ENCODE measurements at regions not wholly inside any gene's neighbourhood (a gene's known extent, or its start where the extent isn't known, plus 50 kb on each side); places are given as distances from the start of the nearest gene placed in this dataset.

- TF ChIP-seq, protein P1, sequence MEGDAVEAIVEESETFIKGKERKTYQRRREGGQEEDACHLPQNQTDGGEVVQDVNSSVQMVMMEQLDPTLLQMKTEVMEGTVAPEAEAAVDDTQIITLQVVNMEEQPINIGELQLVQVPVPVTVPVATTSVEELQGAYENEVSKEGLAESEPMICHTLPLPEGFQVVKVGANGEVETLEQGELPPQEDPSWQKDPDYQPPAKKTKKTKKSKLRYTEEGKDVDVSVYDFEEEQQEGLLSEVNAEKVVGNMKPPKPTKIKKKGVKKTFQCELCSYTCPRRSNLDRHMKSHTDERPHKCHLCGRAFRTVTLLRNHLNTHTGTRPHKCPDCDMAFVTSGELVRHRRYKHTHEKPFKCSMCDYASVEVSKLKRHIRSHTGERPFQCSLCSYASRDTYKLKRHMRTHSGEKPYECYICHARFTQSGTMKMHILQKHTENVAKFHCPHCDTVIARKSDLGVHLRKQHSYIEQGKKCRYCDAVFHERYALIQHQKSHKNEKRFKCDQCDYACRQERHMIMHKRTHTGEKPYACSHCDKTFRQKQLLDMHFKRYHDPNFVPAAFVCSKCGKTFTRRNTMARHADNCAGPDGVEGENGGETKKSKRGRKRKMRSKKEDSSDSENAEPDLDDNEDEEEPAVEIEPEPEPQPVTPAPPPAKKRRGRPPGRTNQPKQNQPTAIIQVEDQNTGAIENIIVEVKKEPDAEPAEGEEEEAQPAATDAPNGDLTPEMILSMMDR (IDR thresholded peaks at IDR 0.05; ENCODE audit: unreplicated experiment) = no peak
- no peak for DNase-seq
- Mint-ChIP-seq H3K4me1 (ENCODE audit: low read depth, unreplicated experiment) (no peaks in the 10 kb centered on the region), H3K36me3 (ENCODE audit: insufficient read depth, unreplicated experiment) (no peaks in the 10 kb centered on the region), H3K27ac (ENCODE audit: unreplicated experiment) (no peak overlapping the region), H3K4me3 (ENCODE audit: low read depth, unreplicated experiment) (no peak overlapping the region), H3K27me3 (ENCODE audit: unreplicated experiment) (no peaks in the 10 kb centered on the region), H3K9me3 (ENCODE audit: low read depth, unreplicated experiment) (no peaks in the 10 kb centered on the region)
- intact Hi-C loops (cut with micrococcal nuclease; ENCODE audit: unreplicated experiment) = no loop called here
- BruUV-seq (replicated peaks) = no TSS peak
- CTCF ChIA-PET = no interaction called here
Observed at GRCh38 chr3:94532951-94533350, 470.1 kb downstream of the NSUN3 start.

DNA sequence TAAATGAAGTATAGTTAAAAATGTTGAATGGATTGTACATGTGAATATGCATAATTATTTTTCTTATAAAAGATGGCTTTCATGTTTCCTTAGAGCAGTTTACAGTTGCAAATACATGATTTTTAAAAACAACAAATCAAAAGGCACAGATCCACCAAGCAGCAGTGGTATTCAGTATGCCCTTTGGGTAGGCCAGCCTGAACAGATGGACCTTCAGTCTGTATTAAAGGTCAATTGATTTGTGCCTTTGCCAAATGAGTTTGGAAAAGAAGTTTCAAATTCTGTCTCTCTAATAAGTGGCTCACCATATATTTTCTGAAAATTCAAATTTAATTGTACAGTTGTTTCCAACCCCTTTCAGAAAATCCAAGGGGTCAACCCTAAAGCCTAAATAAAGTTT is 477.1 kb downstream of the NSUN3 start:
- intact Hi-C loops (cut with micrococcal nuclease; ENCODE audit: unreplicated experiment) = no loop called here
- CTCF ChIA-PET = no interaction called here
- H3K27me3 Mint-ChIP-seq (ENCODE audit: unreplicated experiment) = no peaks in the 10 kb centered on the region
- TF ChIP-seq, protein P1 (IDR thresholded peaks at IDR 0.05; ENCODE audit: unreplicated experiment) = no peak
- no peak overlapping the region for H3K4me3 Mint-ChIP-seq (ENCODE audit: low read depth, unreplicated experiment)
- no peak overlapping the region for H3K27ac Mint-ChIP-seq (ENCODE audit: unreplicated experiment)
- no peaks in the 10 kb centered on the region for H3K36me3 Mint-ChIP-seq (ENCODE audit: insufficient read depth, unreplicated experiment)
- H3K4me1 Mint-ChIP-seq (ENCODE audit: low read depth, unreplicated experiment) = peaks cover 8% of the 10 kb centered on the region
- H3K9me3 Mint-ChIP-seq (ENCODE audit: low read depth, unreplicated experiment) = no peaks in the 10 kb centered on the region
- no TSS peak for BruUV-seq (replicated peaks)
- no peak for DNase-seq

- CTCF ChIA-PET = interaction anchor here (0.5 kb wide), 1 partner anchor 103 kb away, joined by 3 read pairs; no protein-coding TSS in a partner anchor
Observed at GRCh38 chr3:94543161-94543560, 480.3 kb downstream of the NSUN3 start.

DNA sequence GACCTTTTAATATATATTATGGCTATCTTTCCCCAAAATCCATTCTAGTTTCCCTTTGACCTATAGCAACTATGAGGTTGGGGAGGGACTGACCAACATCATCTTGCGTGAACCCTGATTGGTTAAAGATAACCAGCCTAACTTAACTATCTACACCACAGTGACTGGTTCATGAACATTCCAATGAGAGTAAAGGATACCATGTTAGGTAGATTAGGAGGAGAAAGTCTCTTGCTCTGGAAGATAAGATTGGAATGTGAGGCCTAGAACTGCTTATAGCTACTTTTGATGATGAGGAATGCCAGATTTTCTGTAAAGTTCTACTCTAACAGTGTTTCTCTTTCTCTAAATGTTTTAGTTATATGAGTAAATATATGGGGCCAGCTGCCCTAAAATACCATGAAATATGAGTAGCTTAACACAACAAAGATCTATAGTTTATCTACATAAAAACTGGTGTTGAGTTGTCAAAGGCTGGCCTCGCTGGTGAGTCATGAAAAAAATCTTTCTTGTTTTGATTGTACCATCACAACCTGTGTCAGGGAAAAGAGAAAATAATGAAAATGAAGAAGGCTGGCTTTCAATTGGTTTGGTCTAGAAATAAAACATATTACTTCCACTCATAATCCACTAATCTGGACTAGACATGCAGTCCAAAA is 481.4 kb downstream of the NSUN3 start:
- H3K27ac Mint-ChIP-seq (ENCODE audit: unreplicated experiment) = no peak overlapping the region
- intact Hi-C loops (cut with micrococcal nuclease; ENCODE audit: unreplicated experiment) = no loop called here
- no peak for DNase-seq

More at GRCh38 chr3:94543161-94543560, 480.3 kb downstream of the NSUN3 start:
- no TSS peak for BruUV-seq (replicated peaks)
- Mint-ChIP-seq H3K36me3 (ENCODE audit: insufficient read depth, unreplicated experiment) (no peaks in the 10 kb centered on the region), H3K4me1 (ENCODE audit: low read depth, unreplicated experiment) (peaks cover 8% of the 10 kb centered on the region), H3K4me3 (ENCODE audit: low read depth, unreplicated experiment) (no peak overlapping the region), H3K27me3 (ENCODE audit: unreplicated experiment) (no peaks in the 10 kb centered on the region), H3K9me3 (ENCODE audit: low read depth, unreplicated experiment) (peaks cover under 1% of the 10 kb centered on the region), H3K27ac (ENCODE audit: unreplicated experiment) (no peak overlapping the region)
- no peak for DNase-seq
- TF ChIP-seq, protein P1 (IDR thresholded peaks at IDR 0.05; ENCODE audit: unreplicated experiment) = no peak
- intact Hi-C loops (cut with micrococcal nuclease; ENCODE audit: unreplicated experiment) = no loop called here

More for the DNA sequence above, 481.4 kb downstream of the NSUN3 start:
- Mint-ChIP-seq H3K27me3 (ENCODE audit: unreplicated experiment) (no peaks in the 10 kb centered on the region), H3K36me3 (ENCODE audit: insufficient read depth, unreplicated experiment) (no peaks in the 10 kb centered on the region), H3K4me3 (ENCODE audit: low read depth, unreplicated experiment) (no peak overlapping the region), H3K9me3 (ENCODE audit: low read depth, unreplicated experiment) (peaks cover 3% of the 10 kb centered on the region), H3K4me1 (ENCODE audit: low read depth, unreplicated experiment) (peaks cover 8% of the 10 kb centered on the region)
- TF ChIP-seq, protein P1 (IDR thresholded peaks at IDR 0.05; ENCODE audit: unreplicated experiment) = no peak
- no TSS peak for BruUV-seq (replicated peaks)
- CTCF ChIA-PET = no interaction called here
